Nephron progenitor cell (in vitro differentiated cells): ENCODE measurements at regions not wholly inside any gene's neighbourhood (a gene's known extent, or its start where the extent isn't known, plus 50 kb on each side); places are given as distances from the start of the nearest gene placed in this dataset.
A peak's percentile ranks its signal among the peaks of the same experiment; 100 is the strongest.

Source experiments
- DNase-seq: peaks from one replicate; pipeline ENCODE4 v3.0.0; 2021
- H3K27ac Mint-ChIP-seq: 2 replicates; pipeline ENCODE4 v1.8.0; 2021; ENCODE audit warnings: mild to moderate bottlenecking, moderate library complexity, mixed read lengths
- H3K27me3 Mint-ChIP-seq: 2 replicates; pipeline ENCODE4 v1.8.0; 2021; ENCODE audit warnings: mild to moderate bottlenecking, low read depth, mixed read lengths; ENCODE audit not compliant: poor library complexity
- H3K36me3 Mint-ChIP-seq: 2 replicates; pipeline ENCODE4 v1.8.0; 2021; ENCODE audit warnings: low read depth, mixed read lengths
- H3K4me1 Mint-ChIP-seq: 2 replicates; pipeline ENCODE4 v1.8.0; 2021; ENCODE audit warnings: mixed read lengths
- H3K4me3 Mint-ChIP-seq: 2 replicates; pipeline ENCODE4 v1.8.0; 2021; ENCODE audit warnings: mild to moderate bottlenecking, moderate library complexity, mixed read lengths
- H3K9me3 Mint-ChIP-seq: 2 replicates; pipeline ENCODE4 v1.8.0; 2021; ENCODE audit warnings: mild to moderate bottlenecking, moderate library complexity, mixed read lengths
- TF ChIP-seq, protein P1 (sequence below): fragments of 200-600 bp; sonication (generic); IDR thresholded peaks from 2 replicates; pipeline ENCODE4 v1.5.0; 2021; ENCODE audit warnings: antibody characterized with exemption

- Mint-ChIP-seq H3K27me3 (peaks cover 20% of the 10 kb centered on the region), H3K4me3 (no peak overlapping the region), H3K9me3 (no peaks in the 10 kb centered on the region), H3K27ac (peak overlapping the region; percentile 17), H3K4me1 (peaks cover 11% of the 10 kb centered on the region), H3K36me3 (no peaks in the 10 kb centered on the region)
- DNase-seq, result no peak
- TF ChIP-seq, protein P1, sequence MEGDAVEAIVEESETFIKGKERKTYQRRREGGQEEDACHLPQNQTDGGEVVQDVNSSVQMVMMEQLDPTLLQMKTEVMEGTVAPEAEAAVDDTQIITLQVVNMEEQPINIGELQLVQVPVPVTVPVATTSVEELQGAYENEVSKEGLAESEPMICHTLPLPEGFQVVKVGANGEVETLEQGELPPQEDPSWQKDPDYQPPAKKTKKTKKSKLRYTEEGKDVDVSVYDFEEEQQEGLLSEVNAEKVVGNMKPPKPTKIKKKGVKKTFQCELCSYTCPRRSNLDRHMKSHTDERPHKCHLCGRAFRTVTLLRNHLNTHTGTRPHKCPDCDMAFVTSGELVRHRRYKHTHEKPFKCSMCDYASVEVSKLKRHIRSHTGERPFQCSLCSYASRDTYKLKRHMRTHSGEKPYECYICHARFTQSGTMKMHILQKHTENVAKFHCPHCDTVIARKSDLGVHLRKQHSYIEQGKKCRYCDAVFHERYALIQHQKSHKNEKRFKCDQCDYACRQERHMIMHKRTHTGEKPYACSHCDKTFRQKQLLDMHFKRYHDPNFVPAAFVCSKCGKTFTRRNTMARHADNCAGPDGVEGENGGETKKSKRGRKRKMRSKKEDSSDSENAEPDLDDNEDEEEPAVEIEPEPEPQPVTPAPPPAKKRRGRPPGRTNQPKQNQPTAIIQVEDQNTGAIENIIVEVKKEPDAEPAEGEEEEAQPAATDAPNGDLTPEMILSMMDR, result no peak
Measured at GRCh38 chr2:235229236-235229635, 264.6 kb upstream of the AGAP1 start.

GRCh38 chr2:235230821-235231601 lies 262.8 kb upstream of the AGAP1 start:
- H3K9me3 Mint-ChIP-seq, result no peaks in the 10 kb centered on the region
- H3K27me3 Mint-ChIP-seq, result peaks cover 19% of the 10 kb centered on the region
- TF ChIP-seq, protein P1, result no peak
- no peak overlapping the region for H3K4me3 Mint-ChIP-seq
- peaks cover 11% of the 10 kb centered on the region for H3K4me1 Mint-ChIP-seq
- DNase-seq, result no peak
- H3K36me3 Mint-ChIP-seq, result no peaks in the 10 kb centered on the region
- H3K27ac Mint-ChIP-seq, result no peak overlapping the region

- Mint-ChIP-seq H3K27me3 (peaks cover 13% of the 10 kb centered on the region), H3K27ac (no peak overlapping the region), H3K36me3 (no peaks in the 10 kb centered on the region), H3K9me3 (no peaks in the 10 kb centered on the region), H3K4me1 (peaks cover 11% of the 10 kb centered on the region), H3K4me3 (no peak overlapping the region)
- TF ChIP-seq, protein P1, result no peak
- no peak for DNase-seq
Measured at GRCh38 chr2:235232449-235233433, 261.1 kb upstream of the AGAP1 start.

- TF ChIP-seq, protein P1, result no peak
- H3K27me3 Mint-ChIP-seq, result peaks cover 9% of the 10 kb centered on the region
- no peaks in the 10 kb centered on the region for H3K9me3 Mint-ChIP-seq
- DNase-seq, result no peak
- no peaks in the 10 kb centered on the region for H3K36me3 Mint-ChIP-seq
- peaks cover 14% of the 10 kb centered on the region for H3K4me1 Mint-ChIP-seq
- H3K27ac Mint-ChIP-seq, result no peak overlapping the region
- H3K4me3 Mint-ChIP-seq, result no peak overlapping the region
Measured at GRCh38 chr2:235234736-235235135, 259.1 kb upstream of the AGAP1 start.

GRCh38 chr2:235235977-235236767 lies 257.7 kb upstream of the AGAP1 start:
- H3K27me3 Mint-ChIP-seq, result peaks cover 6% of the 10 kb centered on the region
- H3K36me3 Mint-ChIP-seq, result no peaks in the 10 kb centered on the region
- H3K4me1 Mint-ChIP-seq, result peaks cover 13% of the 10 kb centered on the region
- DNase-seq, result no peak
- no peak overlapping the region for H3K27ac Mint-ChIP-seq
- H3K4me3 Mint-ChIP-seq, result no peak overlapping the region
- TF ChIP-seq, protein P1, result no peak
- no peaks in the 10 kb centered on the region for H3K9me3 Mint-ChIP-seq
